Central memory CD8-positive, alpha-beta T cell (primary cell): ENCODE measurements at regions not wholly inside any gene's neighbourhood (a gene's known extent, or its start where the extent isn't known, plus 50 kb on each side); places are given as distances from the start of the nearest gene placed in this dataset.
"Not testable (repeated sequence)": the region's sequence is repeated elsewhere in the genome, so short reads cannot be mapped to it uniquely, and the experiment has no call there.

ENCODE experiments used
- ATAC-seq: fragments of 150-1000 bp; cut with Tn5 transposase; replicated peaks from 2 replicates; pipeline ENCODE4 v1.10.0; 2022; ENCODE audit warnings: mild to moderate bottlenecking, moderate FRiP score, moderate number of reproducible peaks; ENCODE audit not compliant: poor library complexity, severe bottlenecking; ENCODE audit errors: extremely low read depth
- DNase-seq, 2 donors: peaks; one replicate each; pipeline ENCODE4 v3.0.0; 2021; ENCODE audit warnings: low spot score in 2 of 2
- H3K27ac Mint-ChIP-seq: one replicate; pipeline ENCODE4 v1.8.0; 2022; ENCODE audit warnings: low read depth, mild to moderate bottlenecking, moderate library complexity, mixed read lengths
- H3K27me3 Mint-ChIP-seq: one replicate; pipeline ENCODE4 v1.8.0; 2022; ENCODE audit warnings: mixed read lengths
- H3K36me3 Mint-ChIP-seq: one replicate; pipeline ENCODE4 v1.8.0; 2022; ENCODE audit warnings: mild to moderate bottlenecking, moderate library complexity, mixed read lengths; ENCODE audit not compliant: insufficient read depth
- H3K4me1 Mint-ChIP-seq: one replicate; pipeline ENCODE4 v1.8.0; 2022; ENCODE audit warnings: mixed read lengths
- H3K4me3 Mint-ChIP-seq: one replicate; pipeline ENCODE4 v1.8.0; 2022; ENCODE audit warnings: mild to moderate bottlenecking, moderate library complexity, mixed read lengths
- H3K9me3 Mint-ChIP-seq: one replicate; pipeline ENCODE4 v1.8.0; 2022; ENCODE audit warnings: mixed read lengths

- H3K36me3 Mint-ChIP-seq, result no peaks in the 10 kb centered on the region
Observed at GRCh38 chr2:16099326-16099725, 159.0 kb downstream of the MYCN start.

GRCh38 chr2:16096962-16097361 lies 156.6 kb downstream of the MYCN start:
- ATAC-seq (no peak), DNase-seq (no peak)
- no peaks in the 10 kb centered on the region for H3K27me3 Mint-ChIP-seq
- no peak overlapping the region for H3K27ac Mint-ChIP-seq
- H3K9me3 Mint-ChIP-seq, result peaks cover 5% of the 10 kb centered on the region
- no peaks in the 10 kb centered on the region for H3K4me1 Mint-ChIP-seq
- no peak overlapping the region for H3K4me3 Mint-ChIP-seq
- H3K36me3 Mint-ChIP-seq, result no peaks in the 10 kb centered on the region

More at GRCh38 chr2:16099326-16099725, 159.0 kb downstream of the MYCN start:
- Mint-ChIP-seq H3K4me3 (no peak overlapping the region), H3K4me1 (no peaks in the 10 kb centered on the region), H3K9me3 (peaks cover 5% of the 10 kb centered on the region), H3K27me3 (no peaks in the 10 kb centered on the region), H3K27ac (no peak overlapping the region)
- ATAC-seq (no peak), DNase-seq (no peak)

- H3K27me3 Mint-ChIP-seq, H3K9me3 Mint-ChIP-seq, H3K4me1 Mint-ChIP-seq: not testable (repeated sequence)
Observed at GRCh38 chr2:16095483-16095882, 155.1 kb downstream of the MYCN start.

GRCh38 chr2:16094811-16095210 lies 154.5 kb downstream of the MYCN start:
- no peak for ATAC-seq
- peaks cover 5% of the 10 kb centered on the region for H3K9me3 Mint-ChIP-seq
- H3K4me3 Mint-ChIP-seq, result no peak overlapping the region
- H3K27me3 Mint-ChIP-seq, result no peaks in the 10 kb centered on the region
- H3K27ac Mint-ChIP-seq, result no peak overlapping the region
- no peaks in the 10 kb centered on the region for H3K4me1 Mint-ChIP-seq
- no peak for DNase-seq
- no peaks in the 10 kb centered on the region for H3K36me3 Mint-ChIP-seq

More at GRCh38 chr2:16095483-16095882, 155.1 kb downstream of the MYCN start:
- H3K27ac Mint-ChIP-seq, H3K36me3 Mint-ChIP-seq, H3K4me3 Mint-ChIP-seq, DNase-seq, ATAC-seq: not testable (repeated sequence)

- Mint-ChIP-seq H3K4me3 (no peak overlapping the region), H3K27ac (no peak overlapping the region), H3K4me1 (no peaks in the 10 kb centered on the region), H3K27me3 (no peaks in the 10 kb centered on the region), H3K9me3 (peaks cover 5% of the 10 kb centered on the region), H3K36me3 (no peaks in the 10 kb centered on the region)
- DNase-seq (no peak), ATAC-seq (no peak)
Observed at GRCh38 chr2:16093639-16094529, 153.5 kb downstream of the MYCN start.

GRCh38 chr2:16092861-16093638 lies 152.7 kb downstream of the MYCN start:
- H3K27ac Mint-ChIP-seq, result no peak overlapping the region
- DNase-seq (no peak), ATAC-seq (no peak)
- H3K4me1 Mint-ChIP-seq, result no peaks in the 10 kb centered on the region
- peaks cover 5% of the 10 kb centered on the region for H3K9me3 Mint-ChIP-seq
- H3K36me3 Mint-ChIP-seq, result no peaks in the 10 kb centered on the region
- no peak overlapping the region for H3K4me3 Mint-ChIP-seq
- no peaks in the 10 kb centered on the region for H3K27me3 Mint-ChIP-seq

- H3K36me3 Mint-ChIP-seq, result no peaks in the 10 kb centered on the region
- peaks cover 5% of the 10 kb centered on the region for H3K9me3 Mint-ChIP-seq
- no peak overlapping the region for H3K27ac Mint-ChIP-seq
- no peak for DNase-seq
- no peaks in the 10 kb centered on the region for H3K4me1 Mint-ChIP-seq
- ATAC-seq, result no peak
- no peak overlapping the region for H3K4me3 Mint-ChIP-seq
- H3K27me3 Mint-ChIP-seq, result no peaks in the 10 kb centered on the region
Observed at GRCh38 chr2:16091576-16092282, 151.4 kb downstream of the MYCN start.

- H3K4me1 Mint-ChIP-seq, result no peaks in the 10 kb centered on the region
- H3K4me3 Mint-ChIP-seq, result no peak overlapping the region
- no peaks in the 10 kb centered on the region for H3K27me3 Mint-ChIP-seq
- no peaks in the 10 kb centered on the region for H3K36me3 Mint-ChIP-seq
- peaks cover 5% of the 10 kb centered on the region for H3K9me3 Mint-ChIP-seq
- H3K27ac Mint-ChIP-seq, result no peak overlapping the region
- ATAC-seq (no peak), DNase-seq (no peak)
Observed at GRCh38 chr2:16090650-16091575, 150.6 kb downstream of the MYCN start.

GRCh38 chr2:16089491-16089890 lies 149.1 kb downstream of the MYCN start:
- not testable (repeated sequence) for H3K4me3 Mint-ChIP-seq, ATAC-seq, H3K36me3 Mint-ChIP-seq

GRCh38 chr2:16088802-16089112 lies 148.4 kb downstream of the MYCN start:
- H3K4me1 Mint-ChIP-seq, result no peaks in the 10 kb centered on the region

More at GRCh38 chr2:16089491-16089890, 149.1 kb downstream of the MYCN start:
- not testable (repeated sequence) for H3K9me3 Mint-ChIP-seq, H3K4me1 Mint-ChIP-seq, H3K27ac Mint-ChIP-seq, DNase-seq, H3K27me3 Mint-ChIP-seq

GRCh38 chr2:16088035-16088801 lies 147.9 kb downstream of the MYCN start:
- Mint-ChIP-seq H3K27ac (no peak overlapping the region), H3K36me3 (no peaks in the 10 kb centered on the region), H3K4me1 (no peaks in the 10 kb centered on the region), H3K4me3 (no peak overlapping the region), H3K9me3 (no peaks in the 10 kb centered on the region), H3K27me3 (no peaks in the 10 kb centered on the region)
- DNase-seq (no peak), ATAC-seq (no peak)

More at GRCh38 chr2:16088802-16089112, 148.4 kb downstream of the MYCN start:
- Mint-ChIP-seq H3K27ac (no peak overlapping the region), H3K27me3 (no peaks in the 10 kb centered on the region), H3K36me3 (no peaks in the 10 kb centered on the region), H3K9me3 (no peaks in the 10 kb centered on the region), H3K4me3 (no peak overlapping the region)
- DNase-seq (no peak), ATAC-seq (no peak)
